ENCODE measurements at regions not wholly inside any gene's neighbourhood (a gene's known extent, or its start where the extent isn't known, plus 50 kb on each side); places are given as distances from the start of the nearest gene placed in this dataset.

GRCh38 chr6:166862287-166862977, 93.9 kb downstream of the RNASET2 start:
- no peak overlapping the region for H3K27ac ChIP-seq
- TF ChIP-seq CTCF (IDR thresholded peaks at IDR 0.05) (0 out of 2 replicates have a peak, but pooled peaks have one; percentile 20), ZFX (IDR thresholded peaks at IDR 0.05; ENCODE audit: borderline replicate concordance) (no peak)

GRCh38 chr6:166861961-166862286, 94.4 kb downstream of the RNASET2 start:
- TF ChIP-seq CTCF (IDR thresholded peaks at IDR 0.05): no peak
- no peak for TF ChIP-seq ZFX (IDR thresholded peaks at IDR 0.05; ENCODE audit: borderline replicate concordance)

GRCh38 chr6:166861304-166861703, 95.0 kb downstream of the RNASET2 start:
- TF ChIP-seq CTCF (IDR thresholded peaks at IDR 0.05): no peak
- TF ChIP-seq ZFX (IDR thresholded peaks at IDR 0.05; ENCODE audit: borderline replicate concordance): no peak
- no peak overlapping the region for H3K27ac ChIP-seq

More at GRCh38 chr6:166861961-166862286, 94.4 kb downstream of the RNASET2 start:
- no peak overlapping the region for H3K27ac ChIP-seq

GRCh38 chr6:166860392-166860791, 96.0 kb downstream of the RNASET2 start:
- TF ChIP-seq ZFX (IDR thresholded peaks at IDR 0.05; ENCODE audit: borderline replicate concordance) (no peak), CTCF (IDR thresholded peaks at IDR 0.05) (no peak)
- no peak overlapping the region for H3K27ac ChIP-seq

- no peak for TF ChIP-seq CTCF (IDR thresholded peaks at IDR 0.05)
- TF ChIP-seq ZFX (IDR thresholded peaks at IDR 0.05; ENCODE audit: borderline replicate concordance): no peak
- H3K27ac ChIP-seq: no peak overlapping the region
Measured at GRCh38 chr6:166855416-166855815, 100.9 kb downstream of the RNASET2 start.

GRCh38 chr6:166853371-166854325, 102.7 kb downstream of the RNASET2 start:
- H3K27ac ChIP-seq: no peak overlapping the region
- TF ChIP-seq ZFX (IDR thresholded peaks at IDR 0.05; ENCODE audit: borderline replicate concordance): no peak
- TF ChIP-seq CTCF (IDR thresholded peaks at IDR 0.05): no peak

Data from 22Rv1 (cell line).